IMR-90 (cell line): ENCODE measurements at regions not wholly inside any gene's neighbourhood (a gene's known extent, or its start where the extent isn't known, plus 50 kb on each side); places are given as distances from the start of the nearest gene placed in this dataset.

Source experiments
- TF ChIP-seq, protein P1 (sequence below): conservative IDR thresholded peaks from 2 replicates; pipeline ENCODE4 v1.5.1; 2012; ENCODE audit warnings: mild to moderate bottlenecking, low read depth, low read length, improper control_type of control experiment
- TF ChIP-seq, protein P2 (sequence below): fragments of 150-350 bp; IDR thresholded peaks from 2 replicates; pipeline ENCODE4 v1.6.1; 2017; ENCODE audit warnings: mild to moderate bottlenecking, antibody characterized with exemption, low read length, low read depth

DNA sequence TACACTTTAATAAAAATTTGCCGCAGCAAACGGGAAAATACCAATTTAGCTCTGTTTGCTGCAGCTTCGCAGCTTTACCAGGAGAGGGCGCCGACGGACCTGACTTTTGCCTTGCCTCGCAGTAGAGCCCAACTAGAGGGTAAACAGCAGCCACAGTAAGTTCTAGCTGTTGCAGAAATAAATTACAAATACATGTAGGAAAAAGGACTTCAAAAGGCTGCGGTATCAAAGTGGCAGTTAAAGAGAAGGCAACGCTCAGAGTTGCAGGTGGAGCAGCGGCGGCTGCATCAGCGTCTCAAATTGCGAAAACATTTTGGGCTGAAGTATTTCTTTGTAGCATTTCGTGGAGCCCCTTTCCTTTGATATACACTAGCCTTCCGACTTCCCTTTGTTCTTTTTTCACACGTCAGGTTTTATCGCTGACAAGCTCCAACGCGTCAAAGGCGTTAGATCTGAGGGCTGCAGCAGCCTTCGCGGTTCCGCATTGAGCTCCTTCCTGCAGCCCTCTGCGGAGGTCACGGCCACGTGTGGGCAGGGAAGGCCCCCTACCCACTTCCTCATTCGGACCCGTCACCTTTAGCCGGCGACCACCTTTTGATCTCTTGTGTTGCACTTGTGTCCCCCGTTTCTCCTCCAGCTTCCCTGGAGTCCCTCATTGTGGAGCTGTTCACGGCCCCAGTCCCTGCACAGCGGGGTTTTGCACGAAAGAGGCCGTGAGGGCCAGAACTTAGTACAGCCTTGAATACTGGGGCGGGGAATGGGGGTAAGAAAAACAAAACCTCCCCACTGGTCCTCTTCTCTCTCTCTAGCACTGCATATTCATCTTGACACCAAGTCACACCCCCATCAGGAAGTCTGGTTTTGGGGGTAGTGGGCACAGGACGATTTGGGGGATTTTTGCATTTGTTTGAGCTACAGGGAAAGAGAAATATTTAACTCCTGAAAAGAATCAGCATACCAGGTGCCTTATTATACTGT lies 72.8 kb downstream of the S1PR1 start:
- TF ChIP-seq, protein P1, sequence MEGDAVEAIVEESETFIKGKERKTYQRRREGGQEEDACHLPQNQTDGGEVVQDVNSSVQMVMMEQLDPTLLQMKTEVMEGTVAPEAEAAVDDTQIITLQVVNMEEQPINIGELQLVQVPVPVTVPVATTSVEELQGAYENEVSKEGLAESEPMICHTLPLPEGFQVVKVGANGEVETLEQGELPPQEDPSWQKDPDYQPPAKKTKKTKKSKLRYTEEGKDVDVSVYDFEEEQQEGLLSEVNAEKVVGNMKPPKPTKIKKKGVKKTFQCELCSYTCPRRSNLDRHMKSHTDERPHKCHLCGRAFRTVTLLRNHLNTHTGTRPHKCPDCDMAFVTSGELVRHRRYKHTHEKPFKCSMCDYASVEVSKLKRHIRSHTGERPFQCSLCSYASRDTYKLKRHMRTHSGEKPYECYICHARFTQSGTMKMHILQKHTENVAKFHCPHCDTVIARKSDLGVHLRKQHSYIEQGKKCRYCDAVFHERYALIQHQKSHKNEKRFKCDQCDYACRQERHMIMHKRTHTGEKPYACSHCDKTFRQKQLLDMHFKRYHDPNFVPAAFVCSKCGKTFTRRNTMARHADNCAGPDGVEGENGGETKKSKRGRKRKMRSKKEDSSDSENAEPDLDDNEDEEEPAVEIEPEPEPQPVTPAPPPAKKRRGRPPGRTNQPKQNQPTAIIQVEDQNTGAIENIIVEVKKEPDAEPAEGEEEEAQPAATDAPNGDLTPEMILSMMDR, result peak; percentile 91
- TF ChIP-seq, protein P2, sequence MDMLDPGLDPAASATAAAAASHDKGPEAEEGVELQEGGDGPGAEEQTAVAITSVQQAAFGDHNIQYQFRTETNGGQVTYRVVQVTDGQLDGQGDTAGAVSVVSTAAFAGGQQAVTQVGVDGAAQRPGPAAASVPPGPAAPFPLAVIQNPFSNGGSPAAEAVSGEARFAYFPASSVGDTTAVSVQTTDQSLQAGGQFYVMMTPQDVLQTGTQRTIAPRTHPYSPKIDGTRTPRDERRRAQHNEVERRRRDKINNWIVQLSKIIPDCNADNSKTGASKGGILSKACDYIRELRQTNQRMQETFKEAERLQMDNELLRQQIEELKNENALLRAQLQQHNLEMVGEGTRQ, result no peak
